ENCODE measurements at regions not wholly inside any gene's neighbourhood (a gene's known extent, or its start where the extent isn't known, plus 50 kb on each side); places are given as distances from the start of the nearest gene placed in this dataset.

GRCh38 chr10:61825001-61825400 is 76.5 kb upstream of the ARID5B start:
- Histone ChIP-seq H2BK5ac (ENCODE audit: insufficient read length, low read length) (no peak overlapping the region), H4K5ac (ENCODE audit: insufficient read length, low read depth, low read length) (no peak overlapping the region), H3K18ac (ENCODE audit: insufficient read length, low read depth, low read length) (no peak overlapping the region), H4K91ac (ENCODE audit: insufficient read length, low read depth, low read length) (no peak overlapping the region), H3K56ac (ENCODE audit: insufficient read length, low read depth, low read length) (no peak overlapping the region), H4K20me1 (ENCODE audit: control insufficient read depth, insufficient read depth, insufficient read length) (no peaks in the 10 kb centered on the region), H3K4me2 (ENCODE audit: insufficient read depth, insufficient read length, low read length) (no peak overlapping the region), H3T11ph (ENCODE audit: low read length) (no peak overlapping the region), H3K79me2 (ENCODE audit: insufficient read depth, low read length) (no peaks in the 10 kb centered on the region), H3K23me2 (ENCODE audit: insufficient read length, low read depth, low read length, poor library complexity, severe bottlenecking) (no peaks in the 10 kb centered on the region), H3K4ac (ENCODE audit: low read depth, low read length) (no peak overlapping the region), H3K4me1 (ENCODE audit: insufficient read depth, low read length) (no peaks in the 10 kb centered on the region), H2AFZ (ENCODE audit: low read length) (no peak overlapping the region), H2AK5ac (ENCODE audit: insufficient read length, low read length) (no peak overlapping the region), H3K79me1 (ENCODE audit: insufficient read depth, low read depth, low read length, poor library complexity, severe bottlenecking) (no peaks in the 10 kb centered on the region), H2BK20ac (ENCODE audit: low read depth, low read length, poor library complexity, severe bottlenecking) (no peak overlapping the region), H2BK120ac (ENCODE audit: low read depth, low read length, poor library complexity, severe bottlenecking) (no peak overlapping the region), H3K9me3 (ENCODE audit: control insufficient read depth, low read depth, low read length) (no peaks in the 10 kb centered on the region), H3K9ac (ENCODE audit: extremely low read depth, insufficient read length, low read length) (no peak overlapping the region), H3K27ac (ENCODE audit: insufficient read length, low read depth, low read length) (no peak overlapping the region), H3K27me3 (ENCODE audit: insufficient read depth, low read length) (no peaks in the 10 kb centered on the region; the same call in 1 of the 2 replicates), H3K23ac (ENCODE audit: insufficient read length, low read depth, low read length) (no peak overlapping the region), H2BK12ac (ENCODE audit: insufficient read length, low read depth, low read length) (no peak overlapping the region), H3K14ac (ENCODE audit: insufficient read depth, low read length) (no peak overlapping the region), H2BK15ac (ENCODE audit: low read depth, low read length) (no peak overlapping the region), H4K8ac (replicated peaks; ENCODE audit: insufficient read length, low read depth, low read length) (no peak overlapping the region)
- H3K27ac Mint-ChIP-seq, result no peak overlapping the region
- no peaks in the 10 kb centered on the region; a peak in 1 of 5 replicates for H3K9me3 Mint-ChIP-seq
- no peak overlapping the region for H3K4me3 Mint-ChIP-seq
- H3K4me1 Mint-ChIP-seq, result peaks cover 7 to 9% of the 10 kb centered on the region in 2 experiments
- peaks cover 7% of the 10 kb centered on the region for H3K27me3 Mint-ChIP-seq (ENCODE audit: low read depth)
- no peak for DNase-seq
- WGBS (ENCODE audit: extremely low coverage, insufficient read length, low lambda C conversion rate), result no CpG with 5 or more reads among the region's 5 CpGs
- H3K36me3 Mint-ChIP-seq (ENCODE audit: insufficient read depth in 1 of 3, low read depth in 3 of 3), result no peaks in the 10 kb centered on the region
- TF ChIP-seq CTCF (conservative IDR thresholded peaks at IDR 0.05), result no peak
